ENCODE measurements at regions not wholly inside any gene's neighbourhood (a gene's known extent, or its start where the extent isn't known, plus 50 kb on each side); places are given as distances from the start of the nearest gene placed in this dataset.
"Not testable (repeated sequence)": the region's sequence is repeated elsewhere in the genome, so short reads cannot be mapped to it uniquely, and the experiment has no call there.

DNA sequence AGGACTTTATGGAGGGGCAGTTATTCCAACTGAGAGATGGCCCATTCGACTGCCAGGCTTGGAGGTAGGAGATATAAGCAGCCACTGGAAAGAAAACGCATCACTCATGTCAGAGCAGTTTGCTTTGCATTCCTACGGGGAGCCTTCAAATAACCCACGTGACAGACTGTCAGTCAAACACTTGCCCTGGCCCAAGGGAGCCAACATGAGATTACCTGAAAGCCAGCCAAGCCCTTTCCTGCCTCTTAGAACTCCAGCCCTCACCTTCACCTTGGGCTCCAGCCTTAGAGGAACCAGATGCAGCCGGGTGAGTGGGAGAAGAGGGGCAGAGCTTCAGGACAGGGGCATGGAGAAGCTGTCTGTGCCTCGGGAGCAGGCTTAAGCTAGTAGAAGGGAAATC lies 95.3 kb upstream of the CXCL13 start:
- TF ChIP-seq, protein P1, sequence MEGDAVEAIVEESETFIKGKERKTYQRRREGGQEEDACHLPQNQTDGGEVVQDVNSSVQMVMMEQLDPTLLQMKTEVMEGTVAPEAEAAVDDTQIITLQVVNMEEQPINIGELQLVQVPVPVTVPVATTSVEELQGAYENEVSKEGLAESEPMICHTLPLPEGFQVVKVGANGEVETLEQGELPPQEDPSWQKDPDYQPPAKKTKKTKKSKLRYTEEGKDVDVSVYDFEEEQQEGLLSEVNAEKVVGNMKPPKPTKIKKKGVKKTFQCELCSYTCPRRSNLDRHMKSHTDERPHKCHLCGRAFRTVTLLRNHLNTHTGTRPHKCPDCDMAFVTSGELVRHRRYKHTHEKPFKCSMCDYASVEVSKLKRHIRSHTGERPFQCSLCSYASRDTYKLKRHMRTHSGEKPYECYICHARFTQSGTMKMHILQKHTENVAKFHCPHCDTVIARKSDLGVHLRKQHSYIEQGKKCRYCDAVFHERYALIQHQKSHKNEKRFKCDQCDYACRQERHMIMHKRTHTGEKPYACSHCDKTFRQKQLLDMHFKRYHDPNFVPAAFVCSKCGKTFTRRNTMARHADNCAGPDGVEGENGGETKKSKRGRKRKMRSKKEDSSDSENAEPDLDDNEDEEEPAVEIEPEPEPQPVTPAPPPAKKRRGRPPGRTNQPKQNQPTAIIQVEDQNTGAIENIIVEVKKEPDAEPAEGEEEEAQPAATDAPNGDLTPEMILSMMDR (IDR thresholded peaks at IDR 0.05; ENCODE audit: low read depth, low read length) = no peak
- DNase-seq (ENCODE audit: extremely low read depth, low read depth) = no peak

DNA sequence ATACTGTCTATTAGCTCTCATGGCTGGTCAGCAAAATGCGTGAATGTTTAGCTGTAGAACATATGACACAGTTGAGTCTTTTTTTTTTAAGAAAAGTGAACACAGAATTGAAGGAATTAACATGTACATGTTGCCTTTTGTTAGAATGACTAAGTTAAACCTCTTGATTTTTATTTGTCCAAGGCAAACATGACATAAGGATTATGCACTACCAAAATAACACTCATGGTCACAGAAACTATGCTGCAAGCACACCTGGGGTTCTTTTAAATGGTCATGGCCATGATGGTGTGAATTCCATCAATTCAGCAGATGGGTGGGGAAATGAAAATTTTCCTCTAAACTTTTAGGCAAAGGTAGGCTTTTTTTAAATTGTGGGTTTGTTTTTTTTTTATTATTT lies 80.1 kb upstream of the CXCL13 start:
- no peak for DNase-seq (ENCODE audit: extremely low read depth, low read depth)
- TF ChIP-seq, protein P1 (IDR thresholded peaks at IDR 0.05; ENCODE audit: low read depth, low read length) = no peak

DNA sequence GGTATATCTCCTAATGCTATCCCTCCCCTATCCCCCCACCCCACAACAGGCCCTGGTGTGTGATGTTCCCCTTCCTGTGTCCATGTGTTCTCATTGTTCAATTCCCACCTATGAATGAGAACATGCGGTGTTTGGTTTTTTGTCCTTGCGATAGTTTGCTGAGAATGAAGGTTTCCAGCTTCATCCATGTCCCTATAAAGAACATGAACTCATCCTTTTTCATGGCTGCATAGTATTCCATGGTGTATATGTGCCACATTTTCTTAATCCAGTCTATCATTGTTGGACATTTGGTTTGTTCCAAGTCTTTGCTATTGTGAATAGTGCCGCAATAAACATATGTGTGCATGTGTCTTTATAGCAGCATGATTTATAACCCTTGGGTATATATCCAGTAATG lies 77.7 kb upstream of the CXCL13 start:
- DNase-seq (ENCODE audit: extremely low read depth, low read depth) = not testable (repeated sequence)

DNA sequence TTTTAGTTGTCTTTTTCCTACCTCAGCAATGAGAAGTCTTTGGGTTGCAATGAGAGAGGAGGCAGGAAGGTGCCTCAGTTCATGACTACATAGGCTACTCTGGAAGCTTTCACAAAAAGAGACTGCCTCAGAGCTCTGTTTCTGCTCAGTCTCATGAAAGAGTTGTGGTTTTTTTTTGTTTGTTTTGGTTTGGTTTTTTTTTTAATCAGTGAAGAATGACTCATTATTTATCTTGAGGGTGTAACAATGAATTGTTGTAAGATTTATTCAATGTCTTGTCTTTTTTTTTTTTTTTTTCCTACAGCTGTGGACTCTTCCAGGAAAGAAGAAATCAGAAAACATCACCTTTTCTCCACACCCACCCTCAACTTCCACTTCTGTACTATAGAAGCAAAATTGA lies 67.5 kb upstream of the CXCL13 start:
- DNase-seq (ENCODE audit: extremely low read depth, low read depth) = peak; percentile 19
- TF ChIP-seq, protein P1 (IDR thresholded peaks at IDR 0.05; ENCODE audit: low read depth, low read length) = no peak

DNA sequence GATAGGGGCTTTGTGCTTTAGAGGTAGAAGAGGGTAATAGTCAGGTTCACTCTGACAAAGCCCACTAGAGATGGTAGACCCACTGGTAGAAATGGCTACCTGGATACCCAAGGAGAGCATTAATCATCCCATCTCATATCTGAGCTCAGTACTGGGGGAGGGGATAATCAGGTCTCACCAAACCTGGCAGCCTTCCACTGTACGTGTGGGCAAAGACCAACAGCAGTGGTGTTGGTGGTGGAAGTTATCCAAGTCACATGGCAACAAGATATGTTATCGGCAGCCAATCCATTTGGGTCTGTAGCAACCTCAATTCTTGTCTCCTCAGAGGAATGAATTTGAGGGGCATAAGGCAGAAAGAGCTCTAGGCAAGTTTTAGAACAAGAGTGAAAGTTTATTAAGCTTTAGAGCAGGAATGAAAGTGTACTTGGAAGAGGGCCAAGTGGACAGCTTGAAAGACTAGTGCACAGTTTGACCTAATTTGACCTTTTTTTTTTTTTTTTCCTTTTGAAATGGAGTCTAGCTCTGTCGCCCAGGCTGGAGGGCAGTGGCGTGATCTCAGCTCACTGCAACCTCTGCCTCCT lies 67.0 kb upstream of the CXCL13 start:
- TF ChIP-seq, protein P1 (IDR thresholded peaks at IDR 0.05; ENCODE audit: low read depth, low read length) = no peak
- DNase-seq (ENCODE audit: extremely low read depth, low read depth) = no peak
